HG03442 (cell line): ENCODE measurements at regions not wholly inside any gene's neighbourhood (a gene's known extent, or its start where the extent isn't known, plus 50 kb on each side); places are given as distances from the start of the nearest gene placed in this dataset.
"Not testable (repeated sequence)": the region's sequence is repeated elsewhere in the genome, so short reads cannot be mapped to it uniquely, and the experiment has no call there.

Experiments
- ATAC-seq: cut with Tn5 transposase; IDR thresholded peaks from one replicate; pipeline ENCODE4 v1.9.1; 2021; ENCODE audit warnings: mild to moderate bottlenecking, moderate library complexity; ENCODE audit not compliant: unreplicated experiment

DNA sequence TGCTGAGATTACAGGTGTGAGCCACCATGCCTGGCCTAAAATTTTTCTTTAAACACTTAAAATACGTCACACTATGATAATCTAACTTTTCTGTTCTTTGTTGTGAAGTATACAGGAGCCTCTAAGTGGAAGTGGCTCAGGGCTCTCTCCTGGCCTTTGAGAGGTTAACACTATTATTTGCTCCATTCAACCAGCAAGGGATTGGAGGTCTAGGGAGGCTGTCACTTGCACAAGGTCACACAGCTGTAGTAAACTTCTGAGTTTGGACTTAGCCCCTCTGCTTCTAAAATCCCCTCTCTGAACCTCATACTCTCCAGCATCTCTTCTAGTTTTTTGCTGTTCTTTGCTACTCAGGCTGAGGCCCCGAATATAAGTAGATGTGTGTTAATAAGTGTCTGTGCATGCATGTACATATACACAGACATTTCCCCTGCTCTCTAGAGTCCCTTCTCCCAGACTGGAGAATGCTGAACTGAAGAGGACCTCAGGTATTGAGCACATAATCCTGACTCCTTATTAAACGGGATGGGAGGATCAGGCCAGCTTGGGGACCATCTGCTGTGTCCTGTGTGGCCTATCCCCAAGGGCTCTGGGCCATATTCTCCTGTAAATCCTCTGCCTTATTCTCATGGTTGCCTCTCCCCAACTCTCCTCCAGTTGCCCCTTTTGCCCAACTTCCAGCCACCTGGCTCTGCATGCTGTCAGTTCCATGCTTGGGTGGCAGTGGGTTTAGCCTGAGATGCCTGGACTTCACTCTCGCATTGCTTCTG lies 87.0 kb upstream of the SPRY4 start:
- ATAC-seq, result no peak

DNA sequence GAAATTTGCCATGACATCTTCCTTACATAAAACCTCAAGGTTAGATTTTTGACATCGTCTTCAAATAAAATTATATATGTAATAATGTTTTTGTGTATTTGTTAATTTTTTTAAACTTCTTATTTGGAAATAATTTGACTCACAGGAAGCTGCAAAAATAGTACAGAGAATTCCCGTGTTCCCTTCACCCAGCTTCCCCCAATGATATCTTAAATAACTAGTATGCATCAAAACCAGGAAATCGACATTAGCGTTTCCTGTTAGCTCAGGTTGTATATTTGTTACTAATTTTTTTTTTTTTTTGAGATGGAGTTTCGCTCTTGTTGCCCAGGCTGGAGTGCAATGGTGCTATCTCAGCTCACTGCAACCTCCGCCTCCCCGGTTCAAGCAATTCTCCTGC lies 86.3 kb upstream of the SPRY4 start:
- ATAC-seq, result no peak

DNA sequence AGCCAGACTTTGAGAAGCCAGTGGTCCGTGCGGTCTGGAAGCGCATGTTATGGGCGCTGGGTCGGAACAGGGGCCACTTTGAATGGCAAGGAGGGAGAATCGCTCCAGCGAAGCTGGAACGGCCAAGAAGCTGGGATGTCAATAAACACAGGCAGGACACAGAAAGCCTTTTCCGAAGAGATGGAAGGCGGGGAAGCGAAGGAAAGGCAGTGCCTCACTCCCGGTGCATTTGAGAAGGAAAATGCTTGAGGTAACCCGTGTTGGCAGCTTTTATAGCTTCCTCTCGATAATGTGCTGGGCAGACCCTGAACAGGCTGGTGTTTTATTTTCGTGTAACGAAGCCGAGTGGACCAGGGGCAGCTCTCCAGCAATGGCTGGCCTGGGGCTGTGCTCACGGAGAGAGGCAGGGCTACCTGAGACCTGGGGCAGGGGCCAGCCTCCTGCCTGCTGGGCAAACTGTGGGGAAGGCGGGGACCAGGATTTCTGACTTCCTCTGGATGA lies 84.2 kb upstream of the SPRY4 start:
- no peak for ATAC-seq

DNA sequence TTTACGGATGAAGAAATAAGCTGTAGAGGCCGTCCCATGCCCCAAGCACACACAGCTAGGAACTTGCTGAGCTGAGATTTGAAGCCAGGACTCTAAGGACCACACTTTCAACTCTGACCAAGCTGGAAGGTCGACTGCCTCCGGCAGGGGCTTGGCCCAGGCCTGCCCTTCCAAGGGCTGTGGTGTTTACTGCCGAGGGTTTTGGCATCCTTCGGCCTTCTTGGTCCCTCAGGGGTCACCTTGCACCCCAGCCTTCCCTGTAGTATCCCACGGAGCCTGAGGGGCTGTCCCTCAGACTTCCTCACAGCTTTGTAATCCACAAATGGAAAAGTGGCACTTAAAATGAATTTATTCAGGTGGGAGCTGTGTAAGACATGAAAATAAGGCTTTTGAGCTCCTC lies 83.7 kb upstream of the SPRY4 start:
- ATAC-seq, result no peak

DNA sequence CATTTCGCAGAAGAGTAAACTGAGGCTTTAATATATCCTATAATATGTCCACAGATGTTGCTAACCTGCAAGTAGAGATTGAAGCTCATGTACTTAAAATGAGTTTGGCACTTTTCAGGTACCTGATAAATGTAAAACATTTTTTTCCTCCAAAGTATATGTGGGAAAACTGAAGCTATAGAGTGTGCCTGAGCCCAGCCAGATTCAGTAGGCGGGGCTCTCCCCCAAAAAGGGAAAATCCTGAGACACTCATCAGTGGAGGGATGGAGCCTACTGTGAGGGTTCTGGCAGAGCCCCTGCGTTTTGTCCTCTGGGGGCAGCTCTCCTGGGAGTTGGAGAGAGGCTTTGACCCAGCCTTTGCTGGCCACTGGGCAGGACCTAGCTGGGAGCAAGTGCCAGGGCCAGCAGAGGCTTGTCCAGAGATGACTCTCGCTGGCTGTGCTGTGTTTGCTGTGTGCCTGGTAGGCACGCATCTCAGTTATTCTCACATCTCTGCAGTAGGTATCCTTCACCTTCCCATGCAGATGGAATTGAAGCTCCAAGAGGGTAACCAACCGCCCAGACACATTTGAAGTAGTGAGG lies 81.1 kb upstream of the SPRY4 start:
- no peak for ATAC-seq

DNA sequence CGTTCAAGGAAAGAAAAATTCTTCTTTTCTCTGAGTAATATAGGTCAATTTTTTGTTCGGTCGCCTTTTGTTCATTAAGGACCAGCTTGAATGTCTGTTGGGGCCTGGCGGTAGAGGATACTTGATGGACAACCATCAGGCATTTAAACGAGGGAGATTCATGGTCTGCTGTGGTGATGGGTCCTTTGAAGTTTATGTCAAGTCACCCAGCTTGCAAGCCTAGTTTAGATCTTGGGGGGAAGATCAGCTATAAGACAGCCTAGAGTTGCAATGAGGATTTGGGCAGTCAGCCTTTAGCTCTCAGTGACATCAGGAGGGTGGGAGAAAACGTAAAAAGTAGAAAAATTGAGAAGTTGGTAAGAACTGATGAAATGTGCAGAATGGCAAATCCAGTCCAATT lies 80.2 kb upstream of the SPRY4 start:
- ATAC-seq, result no peak

DNA sequence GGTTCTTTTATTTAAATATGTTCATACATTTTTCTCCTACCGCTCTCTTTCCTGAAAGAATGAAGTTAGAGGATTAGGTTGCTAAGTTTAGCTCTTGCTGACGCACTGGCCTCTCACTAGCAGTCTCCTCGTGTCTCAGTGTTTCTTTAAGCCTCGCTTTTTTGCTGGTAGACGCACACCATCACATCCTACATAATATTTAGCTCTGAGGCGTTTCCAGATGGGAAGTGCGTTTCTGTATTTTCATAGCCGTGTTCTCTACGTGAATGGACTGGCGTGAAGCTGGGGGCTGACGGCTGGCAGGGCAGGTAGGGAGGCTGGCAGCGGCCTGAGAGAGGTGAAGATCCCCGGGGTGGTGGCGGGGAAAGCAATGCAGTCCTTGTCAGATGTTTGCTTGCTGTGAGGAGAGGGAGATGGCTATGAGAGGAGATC lies 79.2 kb upstream of the SPRY4 start:
- ATAC-seq, result no peak

DNA sequence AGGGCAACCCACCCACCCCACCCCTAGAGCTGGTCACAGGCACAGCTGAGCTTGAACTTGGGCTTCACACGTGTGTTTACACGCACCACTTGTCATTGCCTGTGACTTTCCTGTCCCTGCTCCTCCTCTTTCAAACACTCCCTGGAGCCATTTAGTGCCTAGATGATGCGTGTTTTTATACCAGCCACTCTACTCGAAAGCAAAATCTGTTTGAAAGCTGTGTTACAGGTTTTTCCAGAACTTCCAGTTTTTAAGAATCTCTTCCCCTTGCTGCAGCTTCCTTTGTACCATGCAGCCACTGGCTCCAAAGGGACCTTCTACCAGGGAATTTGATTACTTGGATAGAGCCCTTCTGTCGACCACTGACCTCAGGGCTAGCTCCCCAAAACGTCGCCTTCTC lies 78.8 kb upstream of the SPRY4 start:
- ATAC-seq, result no peak

DNA sequence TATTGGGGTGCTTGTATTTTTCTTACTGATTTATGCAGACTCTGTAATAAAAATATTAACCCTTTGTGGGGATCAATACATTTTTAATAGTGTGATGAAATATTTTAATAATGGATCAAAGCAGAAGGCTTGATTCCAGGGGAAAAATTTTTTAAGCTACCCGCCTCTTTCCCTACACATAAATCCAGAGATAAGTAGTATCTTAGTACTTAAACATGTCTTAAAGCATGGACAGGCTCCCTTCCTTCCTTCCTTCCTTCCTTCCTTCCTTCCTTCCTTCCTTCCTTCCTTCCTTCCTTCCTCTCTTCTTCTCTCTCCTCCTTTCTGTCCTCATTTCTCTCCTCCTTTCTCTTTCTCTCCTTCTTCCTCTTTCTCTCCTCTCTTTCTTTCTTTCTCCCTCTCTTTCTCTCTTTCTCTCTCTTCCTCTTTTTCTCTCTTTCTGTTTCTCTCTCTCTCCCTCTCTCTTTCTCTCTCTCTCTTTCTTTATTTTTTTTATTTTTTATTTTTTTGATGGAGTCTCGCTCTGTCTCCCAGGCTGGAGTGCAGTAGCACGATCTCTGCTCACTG lies 78.0 kb upstream of the SPRY4 start:
- no peak for ATAC-seq

DNA sequence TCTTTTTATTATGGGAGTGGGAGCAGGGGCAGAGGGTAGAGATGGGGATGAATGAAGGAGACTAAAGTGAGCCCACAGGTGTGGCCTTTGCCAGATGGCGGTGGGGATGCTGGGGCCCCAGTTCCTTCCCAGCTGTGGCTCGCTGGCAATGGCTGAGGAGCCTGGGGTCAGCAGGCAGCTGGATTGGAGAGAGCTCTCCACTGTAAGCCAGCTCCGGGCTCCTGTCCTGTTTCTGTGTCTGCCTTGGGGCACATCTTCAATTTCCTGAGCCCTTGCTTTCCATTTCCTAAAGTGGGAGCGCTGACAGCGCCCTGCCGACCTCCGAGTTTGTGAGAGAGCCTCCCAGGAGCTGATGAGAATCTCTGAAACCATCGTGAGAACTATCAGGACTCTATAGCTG lies 75.6 kb upstream of the SPRY4 start:
- no peak for ATAC-seq

DNA sequence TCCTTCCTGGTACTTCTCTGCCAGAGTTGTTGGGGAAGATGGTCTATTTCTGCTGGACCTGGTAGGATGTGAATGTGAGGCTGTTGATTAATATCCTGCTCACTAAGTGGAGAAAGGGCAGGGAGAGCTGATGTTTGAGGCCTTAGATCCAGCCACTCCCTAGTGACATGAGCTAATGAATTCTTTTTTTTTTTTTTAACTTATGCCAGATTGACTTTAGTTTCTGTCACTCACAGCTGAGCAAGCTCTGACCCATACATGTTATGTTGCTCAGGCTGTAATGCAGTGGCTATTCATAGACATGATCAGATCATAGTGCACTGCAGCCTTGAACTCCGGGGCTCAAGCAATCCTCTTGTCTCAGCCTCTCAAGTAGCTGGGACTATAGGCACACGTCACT lies 75.1 kb upstream of the SPRY4 start:
- no peak for ATAC-seq

DNA sequence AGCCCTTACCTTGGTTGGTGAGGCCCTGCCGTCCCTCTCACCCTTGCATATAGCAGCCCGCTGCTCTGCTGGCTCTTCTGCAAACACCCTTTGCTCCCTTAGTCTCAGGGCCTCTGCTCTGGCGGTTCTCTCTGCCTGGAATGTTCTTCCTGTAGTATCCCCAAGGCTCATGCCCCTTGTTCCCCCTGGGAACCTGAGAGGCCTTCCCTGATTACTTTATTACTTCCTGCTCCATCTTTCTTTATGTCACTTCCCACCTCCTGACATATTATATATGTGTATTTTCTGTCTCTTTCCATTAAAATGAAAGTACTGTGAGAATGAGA lies 73.9 kb upstream of the SPRY4 start:
- ATAC-seq, result no peak

DNA sequence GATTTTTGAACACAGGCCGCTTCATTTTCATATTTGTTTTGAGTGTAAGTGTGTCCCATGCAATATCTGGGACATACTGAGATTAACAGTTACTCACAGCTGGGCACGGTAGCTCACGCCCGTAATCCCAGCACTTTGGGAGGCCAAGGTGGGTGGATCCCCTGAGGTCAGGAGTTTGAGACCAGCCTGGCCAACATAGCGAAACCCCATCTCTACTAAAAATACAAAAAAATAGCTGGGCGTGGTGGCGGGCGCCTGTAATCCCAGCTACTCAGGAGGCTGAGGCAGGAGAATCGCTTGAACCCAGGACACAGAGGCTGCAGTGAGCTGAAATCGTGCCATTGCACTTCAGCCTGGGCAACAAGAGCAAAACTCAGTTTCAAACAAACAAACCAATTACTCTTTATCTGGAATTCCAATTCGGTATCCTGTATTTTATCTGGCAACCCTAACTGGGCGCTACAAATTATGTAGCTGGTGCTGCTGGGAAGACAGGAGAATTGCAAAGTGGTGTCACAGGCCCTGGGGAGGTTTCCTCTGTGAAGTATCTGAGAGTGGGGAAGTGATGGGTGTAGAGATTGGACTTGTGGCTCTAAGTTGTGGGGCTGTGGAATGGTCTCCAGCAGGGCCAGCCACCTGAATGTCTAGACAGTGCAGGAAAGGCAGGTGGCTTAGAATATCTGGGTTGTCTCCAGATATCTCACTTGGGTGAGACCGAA lies 73.3 kb upstream of the SPRY4 start:
- not testable (repeated sequence) for ATAC-seq

DNA sequence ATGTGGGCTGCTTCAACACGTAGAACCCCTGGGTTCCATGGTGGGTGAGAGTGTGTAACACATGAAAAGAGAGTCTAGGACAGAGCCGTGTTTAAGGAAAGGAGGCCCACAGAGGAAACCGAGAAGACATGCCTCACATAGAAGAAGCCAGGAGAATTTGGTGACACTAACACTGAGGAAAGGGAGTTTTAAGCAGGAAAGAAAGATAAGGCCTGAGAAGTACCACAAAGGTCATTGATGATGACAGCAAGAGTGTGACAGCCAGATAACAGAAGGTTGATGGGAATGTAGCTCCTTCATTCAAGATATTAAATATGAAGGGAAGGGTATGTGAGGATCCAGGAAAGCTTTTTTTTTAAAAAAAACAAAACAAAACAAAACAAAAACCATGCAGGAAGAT lies 72.4 kb upstream of the SPRY4 start:
- no peak for ATAC-seq

DNA sequence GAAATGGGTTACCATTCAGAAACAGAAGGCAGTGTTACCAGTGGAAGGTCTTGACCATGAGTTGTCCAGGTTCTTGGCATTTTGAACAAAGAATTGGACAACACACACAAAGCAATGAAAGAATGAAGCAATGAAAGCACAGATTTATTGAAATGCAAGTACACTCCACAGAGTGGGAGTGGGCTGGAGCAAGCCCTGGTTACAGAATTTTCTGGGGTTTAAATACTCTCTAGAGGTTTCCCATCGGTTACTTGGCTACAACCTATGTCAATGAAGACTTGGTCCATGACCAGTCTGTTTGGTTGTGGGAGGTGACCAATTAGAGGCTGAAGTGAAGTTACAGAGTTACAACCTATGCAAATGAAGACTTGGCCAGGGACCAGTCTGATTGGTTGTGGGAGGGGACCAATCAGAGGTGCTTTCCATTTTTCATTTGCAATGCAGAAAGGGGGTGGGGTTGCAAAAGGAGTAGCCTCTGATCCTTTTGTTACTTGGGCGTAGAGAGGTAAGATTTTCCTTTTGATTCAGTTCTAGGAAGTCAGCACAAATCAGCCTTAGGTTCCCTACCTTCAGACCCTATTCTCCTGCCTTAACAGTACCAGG lies 71.7 kb upstream of the SPRY4 start:
- no peak for ATAC-seq

DNA sequence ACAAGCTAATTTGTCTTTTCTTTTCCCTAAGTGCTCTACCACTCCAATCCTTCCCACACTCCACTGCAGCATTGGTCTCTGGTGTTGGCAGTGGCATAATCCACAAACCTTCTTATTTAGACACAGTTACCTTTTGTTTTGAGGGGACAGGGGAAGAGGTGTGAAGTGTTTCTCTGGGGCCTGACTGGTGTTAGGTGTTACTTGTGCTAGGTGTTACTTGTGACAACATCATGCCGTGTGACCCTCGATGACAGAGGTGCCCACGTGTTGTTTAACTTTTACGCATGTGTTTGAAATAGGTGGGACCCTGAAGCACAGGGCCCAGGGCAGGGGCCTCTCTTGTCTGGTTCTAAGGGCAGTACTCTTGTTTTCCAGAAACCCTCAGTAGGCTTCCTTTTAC lies 70.5 kb upstream of the SPRY4 start:
- no peak for ATAC-seq

DNA sequence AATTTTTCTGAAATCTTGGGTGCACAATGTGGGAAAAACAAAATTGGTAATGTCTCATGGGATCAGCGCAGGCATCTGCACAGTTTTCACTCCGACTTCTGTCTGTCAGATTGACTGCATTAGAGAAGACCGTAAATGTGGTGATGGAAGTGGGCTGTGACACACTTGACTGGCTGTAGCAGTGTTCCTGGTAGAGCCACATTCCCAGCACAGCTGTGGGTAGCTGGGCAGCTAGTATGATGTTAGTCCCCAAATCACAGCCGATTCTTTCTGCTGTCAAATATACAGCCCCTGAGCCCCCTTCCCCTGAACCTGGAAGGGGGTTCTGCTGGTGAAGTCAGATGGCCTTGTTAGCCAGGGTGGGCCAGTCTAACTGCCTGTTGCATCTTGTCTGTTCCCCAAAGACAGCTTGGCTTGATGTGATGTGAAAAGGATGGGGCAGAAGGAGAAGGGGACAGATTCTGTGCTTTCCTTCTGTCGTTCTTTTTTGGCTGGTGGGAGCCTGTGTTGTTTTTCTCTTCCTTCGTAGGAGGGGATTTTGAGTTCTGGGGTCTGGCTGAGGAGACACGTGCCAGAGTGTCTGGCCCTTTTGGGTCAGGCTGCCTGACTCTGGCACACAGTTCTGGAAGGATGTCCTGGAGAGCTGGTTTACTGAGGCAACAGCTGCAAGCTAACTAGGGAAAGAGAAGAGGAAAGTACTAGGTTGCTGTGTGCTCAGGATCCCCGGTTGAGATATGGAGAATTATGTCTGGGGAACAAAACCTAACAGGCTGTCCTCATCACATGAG lies 66.4 kb upstream of the SPRY4 start:
- no peak for ATAC-seq

DNA sequence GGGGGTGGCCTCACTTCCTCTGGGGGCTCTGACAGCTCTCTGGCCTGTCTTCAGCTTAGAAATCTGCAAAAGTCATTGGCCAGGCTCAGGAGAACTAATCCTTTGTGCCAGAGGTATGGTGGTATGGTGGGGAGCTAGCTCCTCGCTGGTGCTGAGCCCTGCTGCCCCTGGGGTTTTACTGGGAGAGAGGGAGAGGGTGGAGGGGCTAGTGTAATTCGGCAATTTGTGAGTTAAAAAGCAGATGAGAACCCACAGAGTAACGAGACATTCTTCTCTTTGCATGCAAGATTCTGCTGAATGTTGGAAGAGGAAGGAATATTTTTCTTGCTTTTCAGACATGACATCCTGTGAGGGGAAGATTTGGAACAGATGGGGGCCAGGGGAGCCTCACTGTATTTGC lies 65.5 kb upstream of the SPRY4 start:
- no peak for ATAC-seq

DNA sequence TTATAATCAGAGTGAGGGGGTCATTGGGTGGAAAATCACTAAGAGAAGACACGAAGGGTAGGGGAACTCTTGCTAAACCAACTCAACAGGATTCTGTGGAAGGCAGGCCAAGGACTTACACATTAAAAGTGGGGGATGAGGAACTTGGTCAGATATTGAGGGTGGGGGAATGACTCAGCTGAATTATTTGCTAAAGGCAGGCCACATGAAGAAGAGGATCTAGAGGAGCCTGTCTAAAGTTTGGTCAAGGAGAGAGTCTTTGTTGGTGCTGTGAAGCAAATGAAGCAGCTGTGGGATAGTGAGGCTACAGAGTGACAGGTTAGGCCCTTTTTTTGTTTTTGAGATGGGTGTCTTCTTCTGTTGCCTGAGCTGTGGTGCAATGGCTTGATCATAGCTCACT lies 63.9 kb upstream of the SPRY4 start:
- ATAC-seq, result no peak

DNA sequence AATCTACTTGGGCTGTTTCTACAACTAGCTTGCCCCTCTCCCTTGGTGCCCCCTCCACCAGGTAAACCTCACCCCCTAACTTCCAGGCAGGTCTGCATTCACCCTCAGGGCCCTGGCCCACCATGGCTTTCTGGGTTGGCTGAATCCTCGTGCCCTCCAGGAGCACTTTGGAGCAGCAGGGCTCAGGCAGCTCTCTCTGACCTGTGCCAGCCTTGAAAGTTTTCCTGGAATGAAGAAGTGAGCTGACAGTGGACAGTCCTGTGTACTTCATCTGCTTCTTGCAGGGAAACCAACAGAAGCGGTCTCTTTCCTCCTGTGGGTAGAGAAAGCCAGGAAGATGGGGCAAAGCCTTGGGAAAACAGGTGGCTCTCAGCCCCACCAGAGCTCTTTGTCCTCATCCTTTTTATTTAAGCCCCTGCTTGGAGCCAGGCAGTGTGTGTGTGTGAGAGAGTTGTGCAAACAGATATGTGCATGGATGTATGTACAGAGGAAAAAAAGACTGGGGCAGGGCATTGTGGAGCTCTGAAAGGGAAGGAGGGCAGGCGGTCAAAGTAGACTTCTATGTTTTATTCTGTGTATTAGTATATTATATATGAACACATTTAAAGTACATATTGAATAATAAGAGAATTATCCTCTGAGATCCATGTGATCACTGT lies 62.3 kb upstream of the SPRY4 start:
- ATAC-seq, result no peak
